ENCODE measurements at regions not wholly inside any gene's neighbourhood (a gene's known extent, or its start where the extent isn't known, plus 50 kb on each side); places are given as distances from the start of the nearest gene placed in this dataset.

DNA sequence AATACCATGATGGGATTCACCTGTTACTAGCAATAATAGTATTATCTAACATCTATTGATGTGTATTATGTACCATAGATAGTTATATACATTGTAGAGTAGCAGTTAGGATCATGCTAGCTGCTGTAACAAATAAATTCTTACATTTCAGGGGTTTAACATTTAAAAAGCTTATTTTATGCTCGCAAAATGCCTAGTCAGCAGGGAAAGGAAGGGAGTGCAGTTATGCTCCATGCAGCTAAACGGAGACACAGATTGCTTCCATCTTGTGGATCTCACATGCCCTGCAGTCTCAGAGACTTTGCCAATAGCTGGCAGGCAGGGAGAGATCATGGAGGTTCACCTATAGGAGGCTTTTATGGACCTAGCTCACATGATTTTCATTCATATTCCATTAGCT, 364.1 kb downstream of the TOX3 start:
- no peak overlapping the region for H3K27ac Mint-ChIP-seq
- no peak for DNase-seq (ENCODE audit: low spot score)
- no peaks in the 10 kb centered on the region for H3K4me1 Mint-ChIP-seq (ENCODE audit: low read depth)
- no peaks in the 10 kb centered on the region for H3K27me3 Mint-ChIP-seq (ENCODE audit: low read depth)
- H3K36me3 Mint-ChIP-seq (ENCODE audit: low read depth) = no peaks in the 10 kb centered on the region
- intact Hi-C loops (cut with micrococcal nuclease) = no loop called here
- peaks cover 13% of the 10 kb centered on the region for H3K9me3 Mint-ChIP-seq
- H3K4me3 Mint-ChIP-seq (ENCODE audit: low read depth) = no peak overlapping the region

DNA sequence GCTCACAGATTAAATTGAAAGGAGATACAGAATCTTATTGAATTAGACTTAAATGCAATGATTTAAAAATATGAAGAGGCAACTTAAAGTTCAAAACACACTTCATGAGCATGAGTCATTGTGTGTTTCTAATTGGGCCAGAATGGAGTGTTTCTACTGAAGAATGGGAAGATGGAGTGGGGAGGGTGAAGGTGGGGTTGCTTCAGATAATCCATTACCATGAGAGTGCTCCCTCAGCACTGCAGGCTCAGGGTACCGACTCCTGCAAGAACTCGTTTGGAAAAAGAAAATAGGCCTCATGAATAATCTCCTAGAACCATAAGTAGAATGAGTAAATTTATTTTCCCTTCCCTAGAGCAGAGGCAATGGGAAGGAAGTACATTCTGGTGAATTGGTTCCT, 372.8 kb downstream of the TOX3 start:
- H3K27ac Mint-ChIP-seq = no peak overlapping the region
- intact Hi-C loops (cut with micrococcal nuclease) = no loop called here
- H3K36me3 Mint-ChIP-seq (ENCODE audit: low read depth) = no peaks in the 10 kb centered on the region
- no peak for DNase-seq (ENCODE audit: low spot score)
- peaks cover 22% of the 10 kb centered on the region for H3K9me3 Mint-ChIP-seq
- no peaks in the 10 kb centered on the region for H3K4me1 Mint-ChIP-seq (ENCODE audit: low read depth)
- no peak overlapping the region for H3K4me3 Mint-ChIP-seq (ENCODE audit: low read depth)
- H3K27me3 Mint-ChIP-seq (ENCODE audit: low read depth) = no peaks in the 10 kb centered on the region

DNA sequence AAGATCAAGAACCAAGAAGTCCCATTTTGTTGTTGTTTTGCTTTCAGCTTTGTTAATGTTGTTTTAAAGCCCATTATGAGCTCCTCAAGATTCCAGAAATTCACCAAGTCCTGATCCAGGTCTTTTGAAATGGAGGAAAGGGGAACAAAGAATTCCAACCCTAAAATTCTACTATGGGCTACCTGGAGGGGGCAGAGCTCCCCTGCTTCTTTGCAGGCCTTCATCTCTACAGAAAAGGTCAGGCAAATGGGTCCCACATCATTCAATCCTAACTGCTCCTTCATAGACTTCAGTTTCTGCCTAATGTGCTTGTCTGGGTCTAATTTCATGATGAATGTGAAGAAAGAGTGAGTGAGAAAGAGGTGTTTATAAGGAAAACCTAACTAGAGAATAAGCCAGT, 375.5 kb downstream of the TOX3 start:
- no peak for DNase-seq (ENCODE audit: low spot score)
- no peaks in the 10 kb centered on the region for H3K4me1 Mint-ChIP-seq (ENCODE audit: low read depth)
- no peaks in the 10 kb centered on the region for H3K27me3 Mint-ChIP-seq (ENCODE audit: low read depth)
- no peak overlapping the region for H3K27ac Mint-ChIP-seq
- no peaks in the 10 kb centered on the region for H3K36me3 Mint-ChIP-seq (ENCODE audit: low read depth)
- intact Hi-C loops (cut with micrococcal nuclease) = no loop called here
- H3K4me3 Mint-ChIP-seq (ENCODE audit: low read depth) = no peak overlapping the region
- peaks cover 23% of the 10 kb centered on the region for H3K9me3 Mint-ChIP-seq

DNA sequence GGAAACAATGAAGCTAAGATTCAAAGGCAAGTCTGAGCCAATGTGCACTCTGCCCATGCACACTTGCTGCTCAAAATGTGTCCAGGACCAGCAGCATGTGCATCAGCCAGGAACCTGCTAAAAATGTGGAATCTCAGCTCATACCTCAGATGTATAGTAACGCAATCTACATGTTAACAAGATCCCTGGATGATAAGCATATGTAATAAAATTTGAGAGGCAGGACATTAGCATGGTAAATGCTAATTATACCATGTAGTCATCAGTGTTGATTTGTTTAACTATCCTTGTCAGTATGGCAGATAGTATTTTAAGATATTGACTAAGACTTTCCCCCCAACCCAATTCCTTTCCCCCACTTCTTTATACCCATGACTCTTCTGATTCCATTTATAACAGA, 379.6 kb downstream of the TOX3 start:
- H3K4me1 Mint-ChIP-seq (ENCODE audit: low read depth) = no peaks in the 10 kb centered on the region
- H3K27ac Mint-ChIP-seq = no peak overlapping the region
- peaks cover 23% of the 10 kb centered on the region for H3K9me3 Mint-ChIP-seq
- H3K4me3 Mint-ChIP-seq (ENCODE audit: low read depth) = no peak overlapping the region
- intact Hi-C loops (cut with micrococcal nuclease) = no loop called here
- H3K36me3 Mint-ChIP-seq (ENCODE audit: low read depth) = no peaks in the 10 kb centered on the region
- no peak for DNase-seq (ENCODE audit: low spot score)
- H3K27me3 Mint-ChIP-seq (ENCODE audit: low read depth) = no peaks in the 10 kb centered on the region

DNA sequence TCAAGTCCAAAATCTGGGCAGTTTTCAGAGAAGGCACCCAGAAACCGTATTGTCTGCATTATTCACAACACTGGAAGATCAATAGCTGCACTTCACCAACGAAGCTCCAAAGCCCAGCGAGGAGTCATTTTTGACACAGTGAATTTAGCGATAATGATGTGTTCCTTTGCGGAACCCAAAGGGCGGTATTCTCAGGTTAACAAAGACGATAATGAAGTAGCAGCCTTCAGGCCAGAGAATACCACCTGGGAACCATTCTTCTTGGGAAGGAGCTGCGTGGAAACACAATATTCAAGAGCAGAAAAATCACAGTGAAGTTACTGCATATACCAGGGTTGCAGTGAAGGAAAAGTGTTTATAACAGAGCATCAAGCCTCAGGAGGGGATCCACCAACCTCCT, 381.0 kb downstream of the TOX3 start:
- Mint-ChIP-seq H3K9me3 (peaks cover 22% of the 10 kb centered on the region), H3K27me3 (ENCODE audit: low read depth) (no peaks in the 10 kb centered on the region), H3K36me3 (ENCODE audit: low read depth) (no peaks in the 10 kb centered on the region), H3K27ac (no peak overlapping the region), H3K4me3 (ENCODE audit: low read depth) (no peak overlapping the region), H3K4me1 (ENCODE audit: low read depth) (no peaks in the 10 kb centered on the region)
- DNase-seq (ENCODE audit: low spot score) = no peak
- intact Hi-C loops (cut with micrococcal nuclease) = no loop called here

DNA sequence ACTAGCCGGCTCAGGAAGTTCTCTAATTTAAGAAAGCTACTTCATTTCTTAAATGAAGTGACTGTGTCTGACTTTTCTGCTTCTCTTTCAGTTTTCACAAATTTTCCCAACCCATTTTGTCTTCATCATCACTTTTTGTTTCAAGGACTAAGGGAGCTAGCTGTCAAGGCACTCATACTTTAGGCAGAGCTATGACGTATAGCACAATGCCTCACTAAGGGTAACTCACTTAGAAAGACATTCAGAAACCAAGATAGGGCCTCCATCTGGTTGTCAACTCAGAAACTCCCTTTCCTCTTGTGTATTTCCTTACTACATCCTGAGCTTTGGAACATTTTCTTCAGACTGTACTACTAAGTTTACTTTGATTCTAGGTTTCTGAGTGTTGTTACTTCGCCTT, 397.9 kb downstream of the TOX3 start:
- Mint-ChIP-seq H3K36me3 (ENCODE audit: low read depth) (no peaks in the 10 kb centered on the region), H3K4me1 (ENCODE audit: low read depth) (no peaks in the 10 kb centered on the region), H3K9me3 (peaks cover 15% of the 10 kb centered on the region)

DNA sequence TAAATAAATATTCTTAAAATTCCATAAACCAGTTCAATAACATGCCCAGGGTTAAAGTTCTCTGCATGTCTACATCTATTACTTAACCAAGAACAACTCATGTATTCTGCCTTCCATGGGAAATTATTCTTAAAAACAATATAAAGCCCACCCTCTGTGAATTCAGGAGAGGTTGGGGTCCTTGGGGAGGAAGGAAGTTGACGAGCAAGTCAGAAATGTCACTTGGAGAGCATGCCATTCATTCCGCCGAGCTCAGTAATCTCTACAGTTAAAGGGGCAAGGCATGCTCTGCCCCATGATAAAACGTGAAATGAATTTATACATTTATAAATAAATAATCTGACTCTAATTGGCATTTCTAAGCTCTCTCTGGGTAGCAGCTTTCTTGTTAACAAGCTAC, 405.1 kb downstream of the TOX3 start:
- intact Hi-C loops (cut with micrococcal nuclease) = no loop called here
- Mint-ChIP-seq H3K4me1 (ENCODE audit: low read depth) (no peaks in the 10 kb centered on the region), H3K9me3 (peaks cover 25% of the 10 kb centered on the region), H3K27ac (no peak overlapping the region), H3K36me3 (ENCODE audit: low read depth) (no peaks in the 10 kb centered on the region), H3K27me3 (ENCODE audit: low read depth) (no peaks in the 10 kb centered on the region), H3K4me3 (ENCODE audit: low read depth) (no peak overlapping the region)
- DNase-seq (ENCODE audit: low spot score) = no peak

More for the DNA sequence above, 397.9 kb downstream of the TOX3 start:
- Mint-ChIP-seq H3K27me3 (ENCODE audit: low read depth) (no peaks in the 10 kb centered on the region), H3K4me3 (ENCODE audit: low read depth) (no peak overlapping the region), H3K27ac (no peak overlapping the region)
- DNase-seq (ENCODE audit: low spot score) = no peak
- intact Hi-C loops (cut with micrococcal nuclease) = no loop called here

DNA sequence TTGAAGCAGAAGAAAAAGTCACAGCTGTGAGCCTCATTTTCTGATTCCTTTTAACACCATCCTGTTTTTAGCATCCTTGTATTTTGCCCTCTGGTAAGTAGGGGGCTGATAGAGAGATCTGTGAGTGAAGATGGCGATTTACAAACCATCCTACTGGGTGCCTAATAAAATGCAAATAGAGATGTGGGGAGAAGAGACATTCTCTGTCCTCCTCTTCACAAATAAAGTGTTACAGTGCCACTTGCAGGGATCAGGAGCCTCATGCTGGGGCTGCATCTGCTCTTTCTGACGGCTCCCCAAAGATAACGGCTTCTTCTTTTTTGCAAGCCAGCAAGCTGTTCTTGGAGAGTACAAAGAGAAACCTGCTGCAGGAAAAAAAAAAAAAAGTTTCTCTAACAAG, 418.6 kb downstream of the TOX3 start:
- Mint-ChIP-seq H3K4me1 (ENCODE audit: low read depth) (no peaks in the 10 kb centered on the region), H3K27ac (no peak overlapping the region), H3K4me3 (ENCODE audit: low read depth) (no peak overlapping the region), H3K36me3 (ENCODE audit: low read depth) (no peaks in the 10 kb centered on the region), H3K27me3 (ENCODE audit: low read depth) (no peaks in the 10 kb centered on the region), H3K9me3 (peaks cover 26% of the 10 kb centered on the region)
- intact Hi-C loops (cut with micrococcal nuclease) = no loop called here
- DNase-seq (ENCODE audit: low spot score) = no peak

DNA sequence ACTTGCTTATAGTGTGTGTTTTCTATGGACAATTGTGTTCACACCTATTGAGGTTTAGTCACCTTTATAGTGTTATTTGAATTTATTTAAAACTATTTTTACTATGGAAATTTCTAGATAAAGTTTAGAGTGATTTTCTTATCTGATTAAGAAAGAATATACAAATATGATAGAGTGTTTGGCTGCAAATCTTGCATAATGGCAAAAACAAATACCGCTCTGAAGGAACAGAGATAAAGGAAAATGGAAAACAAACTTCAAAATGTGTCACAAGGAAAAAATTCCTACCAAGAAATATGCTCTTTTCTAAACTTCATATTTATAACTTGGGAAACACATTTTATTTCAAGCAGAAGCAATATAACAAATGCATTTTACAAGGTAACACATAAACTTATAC, 423.1 kb downstream of the TOX3 start:
- Mint-ChIP-seq H3K4me1 (ENCODE audit: low read depth) (no peaks in the 10 kb centered on the region), H3K36me3 (ENCODE audit: low read depth) (no peaks in the 10 kb centered on the region), H3K27me3 (ENCODE audit: low read depth) (no peaks in the 10 kb centered on the region), H3K9me3 (peaks cover 42% of the 10 kb centered on the region), H3K4me3 (ENCODE audit: low read depth) (no peak overlapping the region), H3K27ac (no peak overlapping the region)
- no peak for DNase-seq (ENCODE audit: low spot score)
- intact Hi-C loops (cut with micrococcal nuclease) = no loop called here

DNA sequence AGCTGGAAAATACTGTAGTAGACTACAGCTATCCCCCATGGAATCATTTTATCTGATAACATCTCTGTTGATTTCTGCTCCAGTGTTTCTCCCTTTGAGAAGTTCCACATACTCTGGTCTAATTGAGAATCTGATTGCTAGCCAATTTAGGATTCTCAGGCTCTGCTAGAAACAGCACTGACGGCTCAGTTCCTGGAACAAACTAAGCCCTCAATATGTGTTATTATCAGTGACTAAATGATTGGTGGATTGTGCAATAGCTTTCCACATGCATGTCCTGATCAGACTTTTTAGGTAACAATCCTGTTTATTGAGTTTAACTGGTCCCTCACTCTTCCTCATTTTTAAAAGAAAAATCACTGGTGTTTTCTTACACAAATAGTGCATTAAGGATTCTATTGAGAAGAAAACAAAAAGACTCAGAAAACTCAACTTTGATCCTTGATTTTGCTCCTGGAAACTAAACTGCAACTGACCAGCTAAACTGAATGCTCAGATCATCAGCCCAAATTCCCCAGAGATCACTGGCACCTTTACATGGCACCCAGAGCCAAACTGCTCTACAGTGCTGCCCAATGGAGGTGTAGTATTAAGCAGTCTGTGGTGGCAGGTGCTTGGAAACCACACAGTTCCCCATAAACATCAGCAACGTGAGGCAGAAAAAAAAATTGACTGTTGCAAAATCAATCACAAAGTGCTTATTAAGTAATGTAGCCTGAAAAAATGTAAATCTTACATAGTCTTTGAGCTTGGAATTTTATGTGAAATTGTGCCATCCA, 423.7 kb downstream of the TOX3 start:
- Mint-ChIP-seq H3K4me3 (ENCODE audit: low read depth) (no peak overlapping the region), H3K4me1 (ENCODE audit: low read depth) (no peaks in the 10 kb centered on the region), H3K36me3 (ENCODE audit: low read depth) (no peaks in the 10 kb centered on the region), H3K27ac (no peak overlapping the region), H3K27me3 (ENCODE audit: low read depth) (no peaks in the 10 kb centered on the region), H3K9me3 (peaks cover 42% of the 10 kb centered on the region)
- intact Hi-C loops (cut with micrococcal nuclease) = no loop called here
- no peak for DNase-seq (ENCODE audit: low spot score)

DNA sequence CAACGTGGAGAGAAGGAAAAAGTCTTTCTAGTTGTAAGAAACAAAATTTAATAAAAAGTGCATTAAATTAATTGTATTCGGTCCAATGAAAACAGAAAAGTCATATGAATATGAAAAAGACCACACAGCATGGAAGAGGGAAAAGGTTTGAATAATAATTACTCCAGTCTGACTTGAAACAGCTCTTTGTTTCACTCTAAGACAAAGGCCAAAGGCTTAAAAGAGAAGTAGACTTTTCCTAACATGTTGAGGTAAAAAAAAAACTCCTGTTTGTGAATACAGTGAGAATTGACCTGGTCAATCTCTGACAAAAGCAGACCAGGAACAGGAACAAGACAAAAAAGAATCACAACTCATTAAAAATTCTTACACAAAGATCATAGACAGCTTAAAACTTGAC, 429.8 kb downstream of the TOX3 start:
- H3K36me3 Mint-ChIP-seq (ENCODE audit: low read depth) = no peaks in the 10 kb centered on the region
- H3K27me3 Mint-ChIP-seq (ENCODE audit: low read depth) = no peaks in the 10 kb centered on the region
- DNase-seq (ENCODE audit: low spot score) = no peak
- H3K27ac Mint-ChIP-seq = no peak overlapping the region
- H3K4me3 Mint-ChIP-seq (ENCODE audit: low read depth) = no peak overlapping the region
- H3K4me1 Mint-ChIP-seq (ENCODE audit: low read depth) = no peaks in the 10 kb centered on the region
- H3K9me3 Mint-ChIP-seq = peaks cover 40% of the 10 kb centered on the region
- intact Hi-C loops (cut with micrococcal nuclease) = no loop called here

DNA sequence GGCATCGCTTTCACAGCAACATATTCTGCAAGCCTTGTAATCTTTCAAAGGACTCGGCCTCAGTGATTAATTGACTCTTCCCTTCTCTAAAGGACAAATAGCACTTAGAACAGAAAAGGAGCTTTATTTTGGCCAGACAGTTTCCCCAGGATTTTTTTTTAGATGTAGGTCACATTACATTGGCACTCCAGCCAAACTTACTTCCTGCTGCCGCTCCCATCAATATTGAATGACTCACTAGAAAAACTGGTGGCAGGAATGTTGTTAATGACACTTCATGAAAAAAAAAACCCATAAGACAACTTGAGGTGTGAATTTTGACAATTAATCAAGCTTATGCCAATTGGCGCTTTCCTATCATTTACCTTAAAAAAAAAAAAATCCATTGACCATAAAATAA, 432.6 kb downstream of the TOX3 start:
- Mint-ChIP-seq H3K36me3 (ENCODE audit: low read depth) (no peaks in the 10 kb centered on the region), H3K27ac (no peak overlapping the region), H3K4me1 (ENCODE audit: low read depth) (no peaks in the 10 kb centered on the region), H3K27me3 (ENCODE audit: low read depth) (no peaks in the 10 kb centered on the region), H3K4me3 (ENCODE audit: low read depth) (no peak overlapping the region), H3K9me3 (peaks cover 27% of the 10 kb centered on the region)
- DNase-seq (ENCODE audit: low spot score) = no peak
- intact Hi-C loops (cut with micrococcal nuclease) = no loop called here

DNA sequence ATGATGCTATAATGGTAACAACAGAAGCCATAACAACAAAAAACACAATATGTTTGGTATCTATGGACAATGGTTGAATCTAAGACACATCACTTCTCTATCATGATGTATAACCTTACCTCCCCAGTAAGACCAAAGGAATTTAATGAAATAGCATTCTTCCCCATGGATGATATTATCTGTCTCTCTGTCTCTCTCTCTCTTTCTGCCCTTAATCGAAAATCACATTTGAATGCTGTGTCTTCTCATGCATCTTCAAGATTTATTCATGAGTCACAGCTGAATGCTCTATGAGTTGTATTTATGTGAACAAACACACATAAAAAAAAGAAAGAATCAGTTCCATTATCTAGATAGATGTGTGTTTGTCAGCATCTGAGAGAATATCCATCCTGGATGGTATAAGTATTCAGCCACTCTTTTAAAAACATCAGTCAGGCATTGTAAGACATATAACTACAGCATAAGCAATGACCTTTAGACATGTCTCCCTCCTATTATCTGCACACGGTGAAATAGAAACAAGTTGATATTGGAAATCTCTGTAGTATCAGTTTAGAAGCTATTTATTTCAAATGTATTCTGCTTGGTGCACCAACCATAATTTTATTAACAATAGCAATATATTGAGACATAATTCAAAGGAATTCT, 433.3 kb downstream of the TOX3 start:
- Mint-ChIP-seq H3K9me3 (peaks cover 22% of the 10 kb centered on the region), H3K27ac (no peak overlapping the region), H3K36me3 (ENCODE audit: low read depth) (no peaks in the 10 kb centered on the region), H3K27me3 (ENCODE audit: low read depth) (no peaks in the 10 kb centered on the region), H3K4me3 (ENCODE audit: low read depth) (no peak overlapping the region), H3K4me1 (ENCODE audit: low read depth) (no peaks in the 10 kb centered on the region)
- DNase-seq (ENCODE audit: low spot score) = no peak
- intact Hi-C loops (cut with micrococcal nuclease) = no loop called here
